Endometrium (tissue), 2 donors: ENCODE measurements at regions not wholly inside any gene's neighbourhood (a gene's known extent, or its start where the extent isn't known, plus 50 kb on each side); places are given as distances from the start of the nearest gene placed in this dataset.

ENCODE experiments used
- FAIRE-seq: peaks from 2 replicates; lab custom pipeline; 2012; peaks lifted over from hg19 to GRCh38; lab: Jason Lieb, UNC
- donor health status: control.
- donor health status: control.

DNA sequence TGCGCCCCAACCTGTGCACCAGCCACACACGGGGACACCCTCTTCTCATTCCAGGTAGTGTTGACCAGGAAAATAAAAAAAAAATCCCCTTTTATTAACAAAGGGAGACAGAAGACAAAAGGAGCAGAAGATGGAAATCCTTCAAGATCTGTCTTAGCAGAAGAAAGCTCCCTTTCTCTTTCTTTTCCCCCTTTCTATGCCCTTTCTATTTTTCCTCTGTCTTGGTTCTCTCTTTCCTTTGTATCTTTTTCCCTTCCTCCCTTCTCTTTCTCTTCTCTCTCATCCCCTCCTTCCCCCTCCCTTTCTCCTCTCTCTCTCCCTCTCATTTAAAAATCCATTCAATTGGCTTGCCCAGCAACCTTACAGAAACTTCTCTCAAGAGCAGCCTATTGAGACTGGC lies 254.1 kb upstream of the ZFHX3 start:
- FAIRE-seq: no peak

DNA sequence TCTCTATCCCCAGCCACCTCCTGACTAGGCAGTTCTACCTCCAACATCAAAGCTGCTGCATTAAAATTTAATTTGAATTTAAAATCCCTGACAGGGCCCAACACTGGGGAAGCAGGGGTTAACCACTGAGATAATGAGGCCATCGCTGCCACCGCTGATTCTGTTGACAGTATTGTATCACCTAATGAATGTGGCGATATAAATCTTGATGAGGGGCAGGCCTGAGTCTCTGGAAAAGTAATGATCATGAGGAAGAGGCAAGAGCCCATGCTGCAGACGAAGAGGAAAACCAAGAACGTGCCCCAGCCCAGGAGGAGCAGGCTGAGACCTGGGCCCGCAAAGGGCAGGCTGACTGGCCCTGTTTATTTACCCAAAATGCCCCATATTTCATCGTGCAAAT lies 251.4 kb upstream of the ZFHX3 start:
- no peak for FAIRE-seq

DNA sequence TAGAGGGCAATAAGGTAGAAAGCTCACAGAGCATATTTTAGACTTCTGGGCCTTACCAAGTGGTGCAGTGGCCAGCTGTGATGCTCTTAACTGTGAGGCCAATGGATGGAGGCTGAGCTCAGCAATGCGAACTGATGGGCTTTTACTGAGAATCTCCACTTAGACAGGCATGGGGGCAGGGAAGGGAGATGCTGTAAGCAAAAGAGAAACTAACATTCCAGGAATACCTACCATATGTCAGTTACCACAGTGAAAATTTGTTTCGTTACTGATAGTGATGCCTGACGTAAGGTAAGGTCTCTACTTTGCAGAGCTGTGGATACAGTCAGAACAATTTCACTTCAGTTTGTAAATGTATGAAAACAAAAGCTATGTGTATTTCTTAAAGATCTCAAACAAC lies 250.6 kb upstream of the ZFHX3 start:
- no peak for FAIRE-seq

DNA sequence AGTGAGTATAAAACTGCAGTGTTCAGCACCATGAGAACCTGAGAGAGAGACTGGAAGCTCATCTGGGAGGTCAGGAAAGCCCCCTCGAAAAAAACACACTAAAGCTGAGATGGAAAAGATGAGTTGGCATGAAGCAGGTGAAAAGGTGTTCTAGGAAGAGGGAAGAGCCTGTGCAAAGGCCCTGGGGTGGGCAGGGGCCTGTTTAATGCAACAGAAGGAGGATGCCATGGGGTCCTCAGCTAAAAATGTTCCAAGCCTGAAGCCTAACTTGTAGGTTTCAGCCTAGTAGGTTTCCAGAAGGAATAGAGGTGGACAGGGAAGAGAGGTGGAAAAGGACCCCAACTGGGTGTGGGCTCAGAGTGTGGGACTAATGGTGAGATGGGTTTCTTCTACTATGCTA lies 242.3 kb upstream of the ZFHX3 start:
- no peak for FAIRE-seq

DNA sequence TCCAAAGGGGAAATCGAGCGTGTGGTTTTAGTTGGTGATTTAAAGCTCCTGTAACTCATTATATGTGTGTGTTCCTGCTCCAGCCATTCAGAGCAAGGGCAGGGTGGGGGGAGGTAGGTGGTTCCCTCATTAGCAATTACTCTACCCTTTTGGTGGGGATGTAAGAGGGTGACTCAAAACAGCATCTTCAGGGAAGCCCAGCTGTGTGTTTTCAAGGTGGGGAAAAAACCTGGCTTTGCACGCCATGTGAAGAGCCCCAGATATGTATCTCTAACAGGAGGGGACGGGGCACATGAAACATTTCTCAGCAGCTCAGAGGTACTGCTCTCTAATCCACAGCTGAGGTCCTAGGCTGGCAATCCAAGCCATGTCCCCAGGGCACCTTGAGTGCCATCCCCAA lies 241.3 kb upstream of the ZFHX3 start:
- no peak for FAIRE-seq

DNA sequence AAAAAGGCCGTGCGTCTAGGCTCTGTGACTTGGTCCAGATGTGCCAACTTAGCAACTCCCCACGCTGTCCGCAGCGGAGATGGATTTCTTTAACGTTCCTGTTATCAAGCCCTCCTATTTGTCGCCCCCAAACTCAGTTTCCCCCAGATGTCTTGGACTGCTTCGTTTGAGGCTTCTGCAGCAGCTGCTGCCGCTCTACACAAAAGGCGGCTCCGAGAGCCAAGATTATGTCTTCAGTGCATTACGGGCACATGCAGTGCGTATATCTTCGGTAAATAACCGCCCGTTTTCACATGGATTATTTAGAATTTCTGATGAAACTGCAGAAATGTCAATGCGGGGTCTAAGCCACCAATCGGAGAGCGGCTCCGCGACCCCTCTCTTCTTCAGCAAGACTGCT lies 240.6 kb upstream of the ZFHX3 start:
- no peak for FAIRE-seq

DNA sequence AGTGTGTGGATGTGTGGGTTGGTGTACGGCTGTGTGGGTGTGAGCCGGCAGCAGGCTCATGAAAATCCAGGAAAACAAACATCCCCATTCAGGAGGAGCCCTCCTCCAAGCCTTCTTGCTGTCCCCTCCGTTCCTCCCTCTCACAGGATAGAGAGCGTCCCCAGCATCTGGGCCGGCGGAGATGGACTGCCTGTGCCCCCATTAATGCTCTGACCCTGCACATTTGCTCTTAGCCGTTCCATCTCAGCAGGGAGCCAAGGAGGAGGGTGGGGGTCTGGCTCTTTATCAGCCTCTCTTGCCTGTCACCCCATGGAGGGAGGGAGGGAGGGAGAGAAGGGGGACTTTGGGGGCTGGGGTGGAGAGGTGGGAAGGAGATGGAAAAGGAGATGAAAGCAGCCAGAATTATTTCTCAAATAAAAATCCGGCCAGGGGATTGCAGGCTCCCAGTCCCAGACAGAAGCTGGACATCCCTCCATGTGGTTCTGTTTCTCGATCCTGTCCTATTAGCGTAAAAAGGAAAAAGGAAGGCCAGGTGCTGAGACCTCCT lies 240.0 kb upstream of the ZFHX3 start:
- no peak for FAIRE-seq

DNA sequence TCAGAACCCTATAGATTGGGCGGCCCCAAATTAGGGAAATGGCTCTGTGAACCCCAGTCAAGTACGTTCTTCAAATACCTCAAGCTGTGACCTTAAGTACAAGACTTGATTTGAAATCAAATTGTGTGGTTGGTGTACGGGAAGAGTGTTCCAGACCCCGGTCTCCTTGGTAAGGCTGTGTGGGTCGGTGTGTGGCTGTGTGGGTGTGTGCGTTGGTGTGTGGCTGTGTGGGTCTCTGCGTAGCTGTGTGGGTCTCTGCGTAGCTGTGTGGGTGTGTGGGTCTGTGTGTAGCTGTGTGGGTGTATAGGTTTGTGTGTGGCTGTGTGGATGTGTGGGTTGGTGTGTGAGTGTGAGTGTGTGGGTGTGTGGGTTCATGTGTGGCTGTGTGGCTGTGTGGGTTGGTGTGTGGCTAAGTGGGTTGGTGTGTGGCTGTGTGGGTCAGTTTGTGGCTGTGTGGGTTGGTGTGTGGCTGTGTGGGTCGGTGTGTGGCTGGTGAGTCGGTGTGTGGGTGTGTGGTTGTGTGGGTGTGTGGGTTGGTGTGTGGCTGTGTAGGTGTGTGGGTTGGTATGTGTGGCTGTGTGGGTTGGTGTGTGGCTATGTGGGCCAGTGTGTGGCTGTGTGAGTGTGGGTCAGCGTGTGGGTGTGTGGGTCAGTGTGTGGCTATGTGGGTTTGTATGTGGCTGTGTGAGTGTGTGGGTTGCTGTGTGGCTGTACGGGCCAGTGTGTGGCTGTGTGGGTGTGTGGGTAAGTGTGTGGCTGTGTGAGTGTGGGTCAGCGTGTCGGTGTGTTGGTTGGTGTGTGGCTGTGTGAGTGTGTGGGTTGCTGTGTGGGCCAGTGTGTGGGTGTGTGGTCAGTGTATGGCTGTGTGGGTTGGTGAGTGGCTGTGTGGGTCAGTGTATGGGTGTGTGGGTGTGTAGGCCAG lies 238.7 kb upstream of the ZFHX3 start:
- FAIRE-seq: no peak

DNA sequence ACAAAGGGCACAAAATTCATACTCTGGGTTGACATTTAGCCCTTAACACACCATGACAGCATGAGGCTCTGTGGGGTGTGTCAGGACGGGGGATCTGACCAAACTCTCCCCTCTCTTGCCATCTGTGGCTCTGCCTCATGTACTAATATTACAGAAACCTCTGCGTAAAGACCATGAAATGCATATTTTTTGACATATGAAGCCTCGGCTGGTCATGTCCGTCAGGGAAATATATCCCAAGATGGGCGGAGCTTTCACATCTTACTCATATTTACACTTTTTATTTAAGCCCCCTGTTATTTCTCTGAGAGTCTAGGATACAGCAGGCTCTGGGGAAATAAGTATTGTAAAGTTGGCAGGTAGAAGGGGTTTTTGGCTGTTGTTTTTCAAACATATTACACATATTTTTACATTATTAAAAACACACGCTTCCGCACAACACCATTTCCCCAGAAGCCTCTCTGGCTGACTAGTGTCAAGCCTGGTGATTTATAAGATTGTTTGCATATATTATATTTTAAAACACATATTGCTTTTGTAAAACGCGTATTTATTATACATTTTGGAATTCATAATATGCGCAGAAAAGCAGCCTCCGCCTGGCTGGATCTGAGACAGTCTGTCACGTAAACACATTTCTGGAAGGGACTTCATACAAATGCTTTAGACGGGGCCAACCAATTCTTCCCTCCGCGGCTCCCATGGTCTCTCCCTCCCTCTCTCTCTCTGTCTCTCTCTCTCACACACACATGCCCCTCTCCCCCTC lies 237.7 kb upstream of the ZFHX3 start:
- FAIRE-seq: no peak

DNA sequence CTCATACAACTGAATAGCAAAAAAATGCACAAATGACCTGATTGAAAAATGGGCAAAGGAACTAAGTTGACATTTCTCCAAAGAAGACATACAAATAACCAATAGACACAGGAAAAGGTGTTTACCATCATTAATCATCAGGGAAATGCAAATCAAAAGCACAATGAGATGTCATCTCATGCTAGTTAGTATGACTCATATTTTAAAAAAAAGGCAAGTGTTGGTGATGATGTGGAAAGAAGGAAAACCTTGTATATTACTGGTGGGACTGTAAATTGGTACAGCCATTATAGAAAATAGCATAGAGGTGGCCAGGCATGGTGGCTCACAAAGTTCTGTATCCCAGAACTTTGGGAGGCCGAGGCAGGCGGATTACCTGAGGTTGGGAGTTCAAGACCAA lies 232.5 kb upstream of the ZFHX3 start:
- FAIRE-seq: no peak

DNA sequence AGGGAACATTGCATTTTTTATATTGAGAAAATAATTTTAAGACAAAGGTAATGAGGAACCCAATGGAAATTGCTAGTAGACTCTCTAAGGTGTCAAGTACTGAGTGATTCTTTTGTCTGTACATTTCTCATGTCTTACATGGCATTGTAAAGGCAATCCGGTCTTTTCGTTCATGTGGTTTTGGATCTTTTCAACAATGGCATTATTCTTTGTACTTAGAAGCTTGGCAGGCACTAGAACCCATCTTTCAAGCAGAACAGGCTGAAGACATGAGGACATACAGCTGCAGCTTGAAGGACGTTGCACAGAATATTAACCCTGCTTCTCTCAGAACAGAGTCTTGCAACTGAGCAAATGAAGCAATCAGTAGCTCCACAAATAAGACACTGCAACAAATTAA lies 231.5 kb upstream of the ZFHX3 start:
- FAIRE-seq: no peak

DNA sequence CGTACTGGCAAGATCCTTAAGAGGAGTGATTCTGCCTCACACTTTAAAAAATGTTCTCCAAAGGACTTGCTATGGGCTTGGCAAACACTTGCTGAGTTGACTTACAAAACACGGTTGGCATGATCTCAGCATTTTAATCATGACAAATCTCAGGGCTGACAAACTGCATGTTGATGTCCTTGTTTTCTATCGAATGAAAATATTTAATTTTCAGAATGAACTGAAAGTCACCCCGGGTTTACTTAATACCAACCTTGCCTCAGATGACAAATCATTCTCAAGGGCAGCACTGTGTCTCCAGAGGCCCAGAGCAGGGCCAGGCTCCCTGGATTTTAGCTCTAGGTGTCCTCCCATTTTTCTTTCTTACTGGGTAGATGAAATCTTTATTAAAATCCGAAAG lies 229.1 kb upstream of the ZFHX3 start:
- no peak for FAIRE-seq

DNA sequence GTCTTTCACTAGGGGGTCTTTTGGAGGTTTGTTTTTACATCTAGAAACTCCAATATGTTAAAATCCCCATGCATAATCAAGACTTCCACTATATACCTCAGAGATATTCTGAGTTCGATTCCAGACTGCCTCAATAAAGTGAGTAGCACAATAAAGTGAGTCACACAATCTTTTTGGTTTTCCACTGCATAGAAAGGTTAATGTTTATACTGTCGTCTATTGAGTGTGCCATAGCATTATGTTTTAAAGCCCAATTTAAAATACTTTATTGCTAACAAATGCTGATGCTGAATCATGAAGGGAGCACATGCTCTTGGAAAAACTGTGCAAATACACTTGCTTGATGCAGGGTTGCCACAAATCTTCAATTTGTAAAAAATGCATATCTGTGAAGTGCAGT lies 227.5 kb upstream of the ZFHX3 start:
- no peak for FAIRE-seq

DNA sequence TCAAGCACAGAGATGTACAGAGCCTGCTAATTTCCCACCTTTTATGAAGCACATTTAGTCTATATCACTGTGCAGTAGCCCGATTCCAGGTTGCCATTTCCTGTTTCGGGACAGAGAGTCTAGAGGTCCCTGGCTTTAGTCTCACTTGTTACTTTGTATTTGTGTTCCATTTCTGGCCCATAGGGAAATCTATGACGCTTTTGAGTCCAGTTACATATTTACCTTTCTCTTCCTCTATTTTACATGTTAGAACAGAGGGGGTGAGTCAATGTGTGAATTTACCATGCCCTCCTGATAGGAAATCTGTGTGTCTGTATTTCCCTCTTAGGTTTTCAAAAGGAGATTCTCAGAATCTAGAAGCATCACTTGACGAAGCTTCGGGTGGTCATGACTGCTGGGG lies 227.1 kb upstream of the ZFHX3 start:
- FAIRE-seq: no peak

DNA sequence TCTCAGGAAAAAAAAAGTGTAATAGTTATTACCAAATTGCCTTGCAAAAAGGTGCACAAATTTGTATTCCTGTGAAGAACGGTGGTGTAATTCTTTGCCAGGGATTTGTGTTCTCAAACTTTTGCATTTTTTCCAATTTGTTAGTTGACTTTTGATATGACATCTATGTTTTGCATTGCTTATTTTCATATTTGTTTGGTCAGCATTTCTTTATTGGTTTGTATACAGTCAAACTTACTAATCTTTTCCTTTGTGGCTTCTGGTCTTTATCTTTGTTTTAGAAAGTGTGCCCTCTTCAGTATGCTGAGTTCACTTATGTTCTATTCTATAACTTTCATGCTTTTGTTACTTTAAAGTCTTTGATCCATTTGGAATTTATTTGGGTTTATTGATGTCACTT lies 226.2 kb upstream of the ZFHX3 start:
- no peak for FAIRE-seq

DNA sequence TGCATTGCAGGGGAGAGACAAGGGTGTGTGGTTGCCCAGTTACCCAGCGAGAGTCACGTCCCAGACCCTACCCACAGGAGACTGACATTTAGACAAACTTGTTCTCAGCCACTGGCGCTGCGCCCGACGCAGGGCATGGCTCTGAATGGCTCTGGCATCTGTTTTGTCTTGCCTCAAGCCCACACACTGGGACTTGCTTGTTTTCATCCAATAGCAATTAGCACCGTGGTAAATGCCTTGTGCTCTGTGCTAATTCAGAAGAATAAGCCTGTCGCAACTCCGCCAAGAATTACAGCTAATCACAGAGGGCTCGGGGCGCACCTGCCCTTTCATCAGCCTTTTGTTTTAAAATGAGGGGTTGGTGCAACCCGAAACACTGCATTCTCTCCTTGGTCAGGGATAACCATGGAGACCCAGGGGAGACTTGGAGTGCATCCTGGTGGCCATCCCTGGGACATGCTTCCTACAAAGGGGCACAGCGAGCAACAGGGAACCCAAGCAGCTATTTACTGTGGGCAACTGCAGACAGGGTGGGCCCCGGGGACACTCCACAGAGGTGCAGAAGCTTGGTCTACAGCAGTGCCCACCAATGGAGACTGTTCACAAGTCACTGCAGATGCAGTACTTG lies 220.6 kb upstream of the ZFHX3 start:
- FAIRE-seq: no peak

DNA sequence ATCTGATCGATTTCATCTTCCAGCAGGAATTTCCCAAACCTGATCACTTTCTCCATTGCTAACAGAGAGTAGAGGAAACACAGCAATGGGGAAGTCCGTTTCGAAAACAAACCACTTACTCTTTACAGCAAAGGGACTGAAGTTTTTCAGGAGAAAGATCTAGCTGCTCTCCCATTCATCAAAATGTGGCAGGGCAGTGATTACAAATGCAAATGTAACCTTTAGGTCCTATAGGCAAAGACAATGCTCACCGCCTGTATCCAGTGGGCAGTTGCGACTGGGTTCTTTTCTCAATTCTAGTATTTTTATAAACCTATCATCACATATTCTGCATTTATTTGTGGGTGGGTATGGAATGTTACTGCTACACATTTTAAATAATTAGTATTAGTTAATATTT lies 218.0 kb upstream of the ZFHX3 start:
- FAIRE-seq: no peak

DNA sequence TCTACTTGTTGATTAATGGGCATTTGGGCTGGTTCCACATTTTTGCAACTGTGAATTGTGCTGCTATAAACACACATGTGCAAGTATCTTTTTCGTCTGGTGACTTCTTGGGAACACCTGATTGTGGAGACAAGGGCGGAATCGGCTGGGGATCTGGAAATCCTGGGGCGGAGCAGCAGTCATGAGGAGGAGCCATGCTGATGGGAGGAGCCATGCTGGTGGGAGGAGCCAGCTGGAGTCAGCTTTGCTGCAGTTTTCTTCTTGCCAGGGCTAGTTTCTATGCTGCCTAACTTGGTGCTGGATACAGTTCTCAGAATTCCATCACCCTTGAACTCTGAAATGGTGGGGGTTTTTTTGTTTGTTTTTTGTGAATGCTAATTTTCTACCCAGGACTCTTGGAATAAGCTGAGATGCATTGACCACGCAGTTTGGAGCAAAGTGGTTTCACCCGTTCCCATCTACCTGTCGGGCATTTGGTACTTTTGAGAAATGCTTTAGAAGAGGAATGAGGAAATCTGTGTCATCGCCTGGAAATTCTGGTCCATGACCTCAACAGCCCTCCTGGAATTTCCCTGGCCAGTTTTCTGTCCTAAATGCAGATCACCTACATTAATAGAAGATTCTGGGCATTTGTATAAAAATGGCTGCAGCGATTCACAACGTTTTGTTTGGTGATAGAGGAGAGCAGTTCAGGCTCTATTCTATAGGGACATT lies 217.4 kb upstream of the ZFHX3 start:
- FAIRE-seq: no peak

DNA sequence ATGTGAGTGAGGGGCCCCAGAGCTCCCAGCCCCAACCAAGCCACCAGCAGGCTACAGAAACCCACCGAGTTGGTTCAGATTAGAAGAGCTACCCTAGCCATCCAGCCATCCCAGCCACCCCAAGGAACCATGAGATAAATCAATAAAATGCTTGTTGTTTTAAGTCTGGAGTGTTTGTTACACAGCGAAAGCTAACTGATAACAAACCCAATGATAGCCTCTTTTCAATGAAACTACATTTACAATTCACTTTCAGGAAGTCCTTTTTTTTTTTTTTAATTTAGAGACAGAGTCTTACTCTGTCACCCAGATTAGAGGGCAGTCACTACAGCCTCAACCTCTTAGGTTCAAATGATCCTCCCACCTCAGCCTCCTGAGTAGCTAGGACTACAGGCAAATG lies 215.0 kb upstream of the ZFHX3 start:
- FAIRE-seq: no peak

DNA sequence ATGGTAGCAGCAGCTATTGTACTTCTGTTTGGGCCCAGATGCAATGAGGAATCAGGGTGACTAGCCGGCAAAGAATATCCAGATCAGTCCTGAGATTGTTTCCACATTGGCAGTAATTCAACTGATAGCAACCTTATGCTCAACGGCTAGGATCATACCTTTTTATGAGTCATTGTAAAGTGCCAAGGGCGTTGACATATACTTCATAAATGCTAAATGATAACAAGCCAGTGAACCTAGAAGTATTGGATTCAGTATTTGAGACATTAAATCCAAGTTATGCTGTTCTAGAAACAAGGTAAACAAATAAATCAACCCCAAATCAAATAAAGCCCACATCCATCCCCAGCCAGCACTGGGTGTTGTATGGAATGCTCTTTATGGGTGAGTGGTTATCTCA lies 207.1 kb upstream of the ZFHX3 start:
- FAIRE-seq: no peak

DNA sequence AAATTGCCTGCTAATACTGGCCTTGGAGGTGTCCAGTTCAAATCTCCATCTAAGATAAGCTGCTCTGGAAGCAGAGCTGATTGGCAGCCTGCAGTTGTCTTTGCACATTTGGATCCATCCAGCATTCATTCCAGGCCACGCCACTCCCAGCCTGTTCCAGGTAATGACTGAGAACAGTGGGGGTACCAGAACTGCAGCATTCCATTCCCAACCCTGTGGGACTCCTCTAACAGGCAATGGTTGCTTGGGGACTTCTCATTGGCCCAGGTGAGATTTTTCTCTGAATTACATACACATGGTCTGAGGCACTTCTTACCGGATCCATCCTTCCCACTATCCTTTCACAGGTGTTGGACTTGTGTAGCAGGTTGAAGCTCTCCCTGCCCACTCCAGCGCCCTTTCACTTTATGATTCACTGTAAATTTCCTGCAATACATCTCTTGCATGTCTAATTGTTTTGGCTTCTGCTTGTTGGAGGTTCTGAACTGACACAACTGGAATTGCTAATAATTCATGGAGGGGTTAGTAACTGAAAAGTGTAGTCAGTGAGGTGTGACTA lies 206.1 kb upstream of the ZFHX3 start:
- no peak for FAIRE-seq

DNA sequence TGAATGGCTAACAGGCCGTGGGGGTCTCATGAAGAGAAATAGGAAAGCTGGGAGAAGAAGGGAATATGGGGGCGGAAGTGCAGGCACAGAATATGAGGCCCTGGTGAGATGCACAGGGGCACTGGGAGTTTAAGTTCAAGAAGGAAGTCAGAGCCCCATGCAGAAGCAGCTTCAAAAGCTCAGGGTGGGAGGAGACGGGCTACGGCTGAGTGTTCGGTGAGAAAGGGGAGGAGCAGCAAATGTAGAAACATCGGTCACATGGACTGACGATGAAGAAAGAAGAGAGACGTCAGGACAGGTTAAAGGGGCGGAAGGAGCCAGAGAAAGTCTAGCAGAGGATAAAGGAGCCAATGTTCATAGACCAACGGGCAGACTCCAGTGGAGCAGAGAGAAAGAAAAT lies 204.5 kb upstream of the ZFHX3 start:
- FAIRE-seq: no peak
